ENCODE measurements at regions not wholly inside any gene's neighbourhood (a gene's known extent, or its start where the extent isn't known, plus 50 kb on each side); places are given as distances from the start of the nearest gene placed in this dataset.

- intact Hi-C loops (cut with DNase I) = no loop called here
- Histone ChIP-seq H3K4me1 (no peaks in the 10 kb centered on the region), H3K4me3 (no peak overlapping the region), H3K36me3 (no peaks in the 10 kb centered on the region), H3K27me3 (peaks cover 10 to 92% of the 10 kb centered on the region in 2 donors), H3K9me3 (no peaks in the 10 kb centered on the region), H3K27ac (no peak overlapping the region)
- no peak for DNase-seq
- ATAC-seq = peak; percentile 83
- peak; percentile 60 to 72 for TF ChIP-seq CTCF (IDR thresholded peaks at IDR 0.05)
Measured at GRCh38 chr11:43567396-43567975, 113.1 kb upstream of the HSD17B12 start.

GRCh38 chr11:43573233-43573632 is 107.3 kb upstream of the HSD17B12 start:
- H3K4me3 ChIP-seq = no peak overlapping the region
- no peak for TF ChIP-seq CTCF (IDR thresholded peaks at IDR 0.05)
- no peaks in the 10 kb centered on the region for H3K36me3 ChIP-seq
- H3K27ac ChIP-seq = no peak overlapping the region
- intact Hi-C loops (cut with DNase I) = no loop called here
- DNase-seq (peak in 1 of 4 donors; percentile 8), ATAC-seq (no peak)
- no peaks in the 10 kb centered on the region for H3K9me3 ChIP-seq
- H3K4me1 ChIP-seq = peaks cover 0 to 10% of the 10 kb centered on the region in 2 donors
- peaks cover 65 to 97% of the 10 kb centered on the region in 2 donors for H3K27me3 ChIP-seq

GRCh38 chr11:43573873-43574272 is 106.7 kb upstream of the HSD17B12 start:
- peaks cover 0 to 15% of the 10 kb centered on the region in 2 donors for H3K4me1 ChIP-seq
- DNase-seq (no peak), ATAC-seq (no peak)
- no peaks in the 10 kb centered on the region for H3K9me3 ChIP-seq
- peaks cover 72 to 97% of the 10 kb centered on the region in 2 donors for H3K27me3 ChIP-seq
- no peak overlapping the region for H3K27ac ChIP-seq
- H3K36me3 ChIP-seq = no peaks in the 10 kb centered on the region
- intact Hi-C loops (cut with DNase I) = no loop called here
- TF ChIP-seq CTCF (IDR thresholded peaks at IDR 0.05) = no peak
- H3K4me3 ChIP-seq = no peak overlapping the region

GRCh38 chr11:43574411-43574810 is 106.1 kb upstream of the HSD17B12 start:
- peaks cover 77 to 97% of the 10 kb centered on the region in 2 donors for H3K27me3 ChIP-seq
- no peak for DNase-seq
- H3K4me1 ChIP-seq = peaks cover 0 to 19% of the 10 kb centered on the region in 2 donors
- no peak for TF ChIP-seq CTCF (IDR thresholded peaks at IDR 0.05)
- no peak for ATAC-seq
- no peaks in the 10 kb centered on the region for H3K36me3 ChIP-seq
- no peak overlapping the region for H3K27ac ChIP-seq
- H3K9me3 ChIP-seq = no peaks in the 10 kb centered on the region
- intact Hi-C loops (cut with DNase I) = no loop called here
- H3K4me3 ChIP-seq = no peak overlapping the region

- peak in 2 of 4 donors; percentile 27 to 59 for DNase-seq
- intact Hi-C loops (cut with DNase I) = no loop called here
- Histone ChIP-seq H3K27ac (no peak overlapping the region), H3K9me3 (no peaks in the 10 kb centered on the region), H3K36me3 (no peaks in the 10 kb centered on the region), H3K4me1 (peaks cover 0 to 24% of the 10 kb centered on the region in 2 donors), H3K27me3 (peaks cover 85 to 100% of the 10 kb centered on the region in 2 donors), H3K4me3 (no peak overlapping the region)
- no peak for TF ChIP-seq CTCF (IDR thresholded peaks at IDR 0.05)
- peak; percentile 46 for ATAC-seq
Measured at GRCh38 chr11:43574949-43575912, 105.3 kb upstream of the HSD17B12 start.

Data from left lung (tissue), 4 donors.